IMR-90 (cell line): ENCODE measurements at regions not wholly inside any gene's neighbourhood (a gene's known extent, or its start where the extent isn't known, plus 50 kb on each side); places are given as distances from the start of the nearest gene placed in this dataset.

Source experiments
- ATAC-seq: fragments of 200-7000 bp; cut with Tn5 transposase; 2 replicates; pipeline ENCODE4 v1.9.1; 2020; ENCODE audit warnings: low read depth, mild to moderate bottlenecking, moderate library complexity
- BruUV-seq: library from RNA; stranded (reverse); fragments of 400-500 nt; replicated peaks from 2 replicates; lab custom pipeline; 2021; lab: Mats Ljungman, UMichigan
- CTCF ChIA-PET: fragments of 300-600 bp; formaldehyde crosslinking; extraction: SDS; loops from one replicate; lab custom pipeline; 2021; ENCODE audit warnings: antibody characterized with exemption; lab: Yijun Ruan, JAX
- POLR2A ChIA-PET: fragments of 300-600 bp; sonication (Branson Sonifier 250); formaldehyde crosslinking; loops from one replicate; lab custom pipeline; 2022; ENCODE audit warnings: antibody characterized with exemption; ENCODE audit not compliant: unreplicated experiment; lab: Charles Lee
- DNase-seq: peaks from one replicate; pipeline ENCODE4 v3.0.0; 2013
- H2AFZ ChIP-seq: replicated peaks from 2 replicates; pipeline ENCODE3; 2013; ENCODE audit warnings: low read length, mild to moderate bottlenecking; ENCODE audit not compliant: poor library complexity
- H2AK5ac ChIP-seq: 2 replicates; pipeline ENCODE4 v1.6.1; 2013; ENCODE audit warnings: low read depth, low read length, inconsistent platforms
- H2AK9ac ChIP-seq: replicated peaks from 2 replicates; pipeline ENCODE3; 2013; ENCODE audit warnings: mild to moderate bottlenecking, low read depth, low read length, moderate library complexity; ENCODE audit not compliant: poor library complexity
- H2BK120ac ChIP-seq: 2 replicates; pipeline ENCODE4 v1.6.1; 2013; ENCODE audit warnings: low read depth, low read length, inconsistent platforms
- H2BK15ac ChIP-seq: 3 replicates; pipeline ENCODE4 v1.6.1; 2013; ENCODE audit warnings: low read depth, low read length, inconsistent platforms
- H2BK20ac ChIP-seq: 2 replicates; pipeline ENCODE4 v1.6.1; 2013; ENCODE audit warnings: low read depth, mild to moderate bottlenecking, inconsistent platforms, low read length, moderate library complexity
- H2BK5ac ChIP-seq: 2 replicates; pipeline ENCODE4 v1.6.1; 2013; ENCODE audit warnings: mild to moderate bottlenecking, low read depth, low read length, inconsistent platforms; ENCODE audit not compliant: poor library complexity, severe bottlenecking
- H3K14ac ChIP-seq: replicated peaks from 2 replicates; pipeline ENCODE4 v1.6.1; 2013; ENCODE audit warnings: low read depth, low read length, inconsistent platforms
- H3K18ac ChIP-seq: 2 replicates; pipeline ENCODE4 v1.6.1; 2013; ENCODE audit warnings: low read depth, low read length, control low read depth
- H3K23ac ChIP-seq: 2 replicates; pipeline ENCODE4 v1.6.1; 2013; ENCODE audit warnings: low read depth, low read length, inconsistent platforms
- H3K27ac ChIP-seq: 2 replicates; pipeline ENCODE4 v1.5.1; 2013; ENCODE audit warnings: mild to moderate bottlenecking, control low read depth, low read length; ENCODE audit not compliant: insufficient read depth
- H3K27me3 ChIP-seq: 2 replicates; pipeline ENCODE4 v1.6.1; 2013; ENCODE audit warnings: low read length; ENCODE audit not compliant: control insufficient read depth, insufficient read depth
- H3K36me3 ChIP-seq: 2 replicates; pipeline ENCODE4 v1.6.1; 2013; ENCODE audit warnings: low read length, mixed read lengths; ENCODE audit not compliant: control insufficient read depth, insufficient read depth
- H3K4ac ChIP-seq: 2 replicates; pipeline ENCODE4 v1.6.1; 2013; ENCODE audit warnings: low read depth, low read length, inconsistent platforms
- H3K4me1 ChIP-seq: 2 replicates; pipeline ENCODE4 v1.6.1; 2013; ENCODE audit warnings: low read length, mixed read lengths; ENCODE audit not compliant: control insufficient read depth, insufficient read depth
- H3K4me2 ChIP-seq: 2 replicates; pipeline ENCODE4 v1.6.1; 2013; ENCODE audit warnings: low read depth, mild to moderate bottlenecking, control low read depth, low read length, moderate library complexity
- H3K4me3 ChIP-seq: 2 replicates; pipeline ENCODE4 v1.5.1; 2013; ENCODE audit warnings: low read depth, mild to moderate bottlenecking, control low read depth, low read length, moderate library complexity; ENCODE audit not compliant: insufficient read depth
- H3K56ac ChIP-seq: 2 replicates; pipeline ENCODE4 v1.6.1; 2013; ENCODE audit warnings: low read length, inconsistent platforms; ENCODE audit not compliant: insufficient read depth; ENCODE audit errors: extremely low read depth
- H3K79me1 ChIP-seq, 2 experiments: 2 replicates each; pipeline ENCODE4 v1.6.1; 2013; ENCODE audit warnings: low read length in 2 of 2, inconsistent platforms in 1 of 2, low read depth in 1 of 2
- H3K9ac ChIP-seq: 2 replicates; pipeline ENCODE4 v1.6.1; 2013; ENCODE audit warnings: low read depth, low read length, control low read depth
- H3K9me1 ChIP-seq: 2 replicates; pipeline ENCODE4 v1.6.1; 2013; ENCODE audit warnings: low read length, inconsistent platforms; ENCODE audit not compliant: insufficient read depth
- H3K9me3 ChIP-seq: 2 replicates; pipeline ENCODE4 v1.6.1; 2013; ENCODE audit warnings: low read length; ENCODE audit not compliant: control insufficient read depth, insufficient read depth
- H4K20me1 ChIP-seq: 2 replicates; pipeline ENCODE4 v1.6.1; 2013; ENCODE audit warnings: low read length, inconsistent platforms; ENCODE audit not compliant: insufficient read depth
- H4K5ac ChIP-seq: 2 replicates; pipeline ENCODE4 v1.6.1; 2013; ENCODE audit warnings: mild to moderate bottlenecking, low read depth, low read length, control low read depth
- H4K8ac ChIP-seq, 2 experiments: 2 replicates each; pipeline ENCODE4 v1.6.1; 2013; ENCODE audit warnings: low read depth in 2 of 2, low read length in 2 of 2, control low read depth in 1 of 2, inconsistent platforms in 1 of 2
- H4K91ac ChIP-seq: 2 replicates; pipeline ENCODE4 v1.6.1; 2013; ENCODE audit warnings: low read depth, low read length, inconsistent platforms; ENCODE audit not compliant: insufficient read depth
- CEBPB ChIP-seq: IDR thresholded peaks from 2 replicates; pipeline ENCODE4 v1.6.1; 2012; ENCODE audit warnings: low read depth, low read length, improper control_type of control experiment
- CHD1 ChIP-seq: IDR thresholded peaks from 2 replicates; pipeline ENCODE4 v1.6.1; 2012; ENCODE audit warnings: low read depth, low read length, improper control_type of control experiment
- MAFK ChIP-seq: IDR thresholded peaks from 2 replicates; pipeline ENCODE4 v1.6.1; 2012; ENCODE audit warnings: low read depth, low read length, improper control_type of control experiment
- MXI1 ChIP-seq: IDR thresholded peaks from 2 replicates; pipeline ENCODE4 v1.6.1; 2012; ENCODE audit warnings: low read depth, mild to moderate bottlenecking, low read length, moderate library complexity, borderline replicate concordance
- NFE2L2 ChIP-seq: fragments of 150-350 bp; IDR thresholded peaks from 2 replicates; pipeline ENCODE4 v1.6.1; 2016; ENCODE audit warnings: low read depth, mild to moderate bottlenecking, low read length
- POLR2A ChIP-seq: IDR thresholded peaks from 2 replicates; pipeline ENCODE4 v1.6.1; 2012; ENCODE audit warnings: mild to moderate bottlenecking, low read depth, low read length
- RCOR1 ChIP-seq: IDR thresholded peaks from 2 replicates; pipeline ENCODE4 v1.6.1; 2012; ENCODE audit warnings: mild to moderate bottlenecking, low read length, improper control_type of control experiment; ENCODE audit not compliant: insufficient replicate concordance
- RFX5 ChIP-seq: IDR thresholded peaks from 2 replicates; pipeline ENCODE4 v1.8.0; 2012; ENCODE audit warnings: low read depth, mild to moderate bottlenecking, low read length, moderate library complexity
- SMC3 ChIP-seq: fragments of 150-350 bp; IDR thresholded peaks from 2 replicates; pipeline ENCODE4 v1.6.1; 2016; ENCODE audit warnings: low read depth, mild to moderate bottlenecking, antibody characterized with exemption, low read length, moderate library complexity
- WGBS, 2 experiments: methylation state at CpG; one replicate each; pipeline versions ENCODE4 v1.1.5 to v1.1.7; 2013; ENCODE audit warnings: missing lambda C conversion rate in 2 of 2; ENCODE audit not compliant: insufficient read length in 1 of 2; ENCODE audit errors: extremely low coverage in 2 of 2; 5-methylcytosine and 5-hydroxymethylcytosine counted together
- dilution Hi-C: fragments of 300-500 bp; cut with HindIII; formaldehyde crosslinking; loops from one replicate; pipeline ENCODE4 v1.14.3; 2018; ENCODE audit warnings: low sequenced_read_pairs; ENCODE audit not compliant: unreplicated experiment
- in situ Hi-C: fragments of 300-500 bp; cut with MboI; formaldehyde crosslinking; loops from 3 replicates; pipeline ENCODE4 v1.14.3; 2019; ENCODE audit warnings: low sequenced_read_pairs, inconsistent platforms, mixed read lengths
- intact Hi-C: fragments of 100-400 bp; cut with micrococcal nuclease; formaldehyde crosslinking; loops from 2 replicates; pipeline ENCODE4 v1.10.0; 2022
- TF ChIP-seq, protein P1 (sequence below): fragments of 150-350 bp; IDR thresholded peaks from 2 replicates; pipeline ENCODE4 v1.6.1; 2016; ENCODE audit warnings: low read depth, mild to moderate bottlenecking, low read length, moderate library complexity, borderline replicate concordance

DNA sequence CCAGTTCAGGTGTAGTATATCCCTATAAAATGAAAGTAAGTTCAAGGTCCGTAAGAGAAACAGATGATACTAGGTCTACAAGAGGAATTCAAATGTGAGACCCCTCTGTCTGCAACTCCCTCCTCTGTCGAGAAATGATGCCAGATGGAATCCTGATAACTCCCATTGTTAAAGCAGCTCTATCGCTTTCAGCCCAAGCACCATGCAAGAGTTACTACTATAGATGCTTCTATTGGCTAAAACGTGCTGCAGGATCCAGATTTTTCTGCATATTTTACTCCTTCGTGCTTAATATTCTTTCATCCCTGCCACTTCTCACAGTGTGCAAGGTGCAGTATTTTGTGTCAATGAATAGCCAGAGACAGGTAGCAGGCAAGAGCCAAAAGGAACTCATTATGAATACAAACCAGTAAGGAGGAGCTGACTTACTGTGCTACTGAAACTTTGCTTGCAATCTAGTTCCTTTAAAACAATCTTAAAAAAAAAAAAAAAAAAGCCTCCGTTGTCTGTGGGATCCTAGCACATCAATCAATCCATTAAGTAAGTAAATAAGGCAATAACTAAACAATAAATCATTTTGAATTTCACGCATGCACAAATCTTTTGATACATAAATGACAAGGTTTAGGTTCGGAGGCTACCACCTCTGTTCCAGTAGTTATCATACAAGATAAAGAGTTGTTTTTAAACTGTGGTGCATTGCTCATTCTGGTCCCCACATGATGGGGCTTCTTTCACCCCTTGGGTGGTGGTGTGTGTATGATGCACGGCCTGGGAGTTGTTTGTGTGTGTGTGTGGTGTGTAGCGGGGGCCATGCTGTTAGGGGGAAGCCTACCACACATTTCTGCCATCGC is 151.1 kb upstream of the MPDZ start:
- H3K4me2 ChIP-seq = no peak overlapping the region
- H2BK15ac ChIP-seq = no peak overlapping the region
- no peak overlapping the region for H3K14ac ChIP-seq
- no peak overlapping the region for H2BK20ac ChIP-seq
- H2AK5ac ChIP-seq = no peak overlapping the region
- H3K9me1 ChIP-seq = no peaks in the 10 kb centered on the region
- dilution Hi-C loops = loop anchor here (25.0 kb wide), 1 partner anchor 1007 kb away; no protein-coding TSS in a partner anchor
- BruUV-seq = no TSS peak
- no peak overlapping the region for H2BK120ac ChIP-seq
- no peak overlapping the region for H3K23ac ChIP-seq
- no peaks in the 10 kb centered on the region for H3K36me3 ChIP-seq
- DNase-seq = no peak
- intact Hi-C loops = no loop called here
- no peak overlapping the region for H3K9ac ChIP-seq
- no peaks in the 10 kb centered on the region for H3K79me1 ChIP-seq
- ChIA-PET POLR2A (no interaction called here), CTCF (no interaction called here)
- no peak overlapping the region for H3K4me3 ChIP-seq
- no peak overlapping the region for H3K4ac ChIP-seq
- no peak for ATAC-seq
- H3K18ac ChIP-seq = no peak overlapping the region
- H3K9me3 ChIP-seq = no peaks in the 10 kb centered on the region
- TF ChIP-seq RCOR1 (no peak), RFX5 (no peak), NFE2L2 (no peak), CHD1 (no peak), MAFK (no peak), SMC3 (no peak), POLR2A (no peak), CEBPB (no peak), MXI1 (no peak)
- TF ChIP-seq, protein P1, sequence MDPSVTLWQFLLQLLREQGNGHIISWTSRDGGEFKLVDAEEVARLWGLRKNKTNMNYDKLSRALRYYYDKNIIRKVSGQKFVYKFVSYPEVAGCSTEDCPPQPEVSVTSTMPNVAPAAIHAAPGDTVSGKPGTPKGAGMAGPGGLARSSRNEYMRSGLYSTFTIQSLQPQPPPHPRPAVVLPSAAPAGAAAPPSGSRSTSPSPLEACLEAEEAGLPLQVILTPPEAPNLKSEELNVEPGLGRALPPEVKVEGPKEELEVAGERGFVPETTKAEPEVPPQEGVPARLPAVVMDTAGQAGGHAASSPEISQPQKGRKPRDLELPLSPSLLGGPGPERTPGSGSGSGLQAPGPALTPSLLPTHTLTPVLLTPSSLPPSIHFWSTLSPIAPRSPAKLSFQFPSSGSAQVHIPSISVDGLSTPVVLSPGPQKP = no peak
- H4K20me1 ChIP-seq = no peaks in the 10 kb centered on the region
- H2AK9ac ChIP-seq = no peak overlapping the region
- WGBS, 2 experiments = no CpG with 5 or more reads among the region's 11 CpGs
- in situ Hi-C loops = no loop called here
- H2BK5ac ChIP-seq = no peak overlapping the region
- H4K8ac ChIP-seq = no peak overlapping the region
- H4K5ac ChIP-seq = no peak overlapping the region
- H3K4me1 ChIP-seq = no peaks in the 10 kb centered on the region
- no peak overlapping the region for H4K91ac ChIP-seq
- no peak overlapping the region for H3K56ac ChIP-seq
- H2AFZ ChIP-seq = no peak overlapping the region
- no peak overlapping the region for H3K27ac ChIP-seq
- peaks cover 10% of the 10 kb centered on the region for H3K27me3 ChIP-seq
